NCI-H187 (cell line): ENCODE measurements at regions not wholly inside any gene's neighbourhood (a gene's known extent, or its start where the extent isn't known, plus 50 kb on each side); places are given as distances from the start of the nearest gene placed in this dataset.

Source experiments
- DNase-seq, 2 experiments: peaks; one replicate each; lab custom pipeline; 2025; lab: John Stamatoyannopoulos, UW

DNA sequence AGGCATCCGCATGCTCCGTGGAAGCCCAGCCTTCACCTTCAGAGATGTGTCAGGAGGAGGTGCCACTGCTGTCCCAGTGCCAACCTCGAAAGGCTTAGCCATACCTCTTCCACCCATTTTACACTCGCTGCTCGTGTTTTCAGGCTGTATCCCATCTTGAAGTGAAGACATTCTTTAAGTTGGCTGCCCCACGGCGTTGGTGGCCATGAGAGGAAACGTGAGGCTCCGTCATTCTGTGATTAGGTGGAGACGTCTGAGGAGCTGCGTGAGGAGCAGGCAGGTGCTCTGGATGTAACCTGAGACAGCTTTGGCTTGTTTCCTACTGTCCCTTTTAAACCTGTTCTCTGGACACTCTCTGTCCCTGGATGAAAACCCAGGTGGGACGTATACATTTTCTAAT lies 159.9 kb upstream of the RNF32 start:
- peak in 1 of 2 experiments; percentile 21 for DNase-seq

DNA sequence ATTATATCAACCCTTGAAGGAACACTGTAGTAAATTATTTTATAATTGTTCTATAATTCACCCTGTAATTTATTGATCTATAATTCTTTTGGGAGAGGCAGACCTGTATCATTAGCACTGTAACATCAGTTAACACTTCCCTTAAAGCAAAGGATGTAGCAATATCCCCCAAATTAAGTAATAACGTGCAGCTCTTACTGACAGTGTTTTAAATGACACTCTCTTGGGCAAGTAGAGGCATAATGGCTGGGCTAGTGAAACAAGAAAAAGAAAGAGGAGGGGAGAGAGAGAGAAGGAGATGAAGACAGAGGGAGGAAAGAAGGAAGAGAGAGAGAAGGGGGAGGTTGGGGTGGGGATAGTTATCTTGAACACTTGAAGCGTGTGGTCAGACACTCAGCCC lies 161.0 kb upstream of the RNF32 start:
- no peak for DNase-seq

DNA sequence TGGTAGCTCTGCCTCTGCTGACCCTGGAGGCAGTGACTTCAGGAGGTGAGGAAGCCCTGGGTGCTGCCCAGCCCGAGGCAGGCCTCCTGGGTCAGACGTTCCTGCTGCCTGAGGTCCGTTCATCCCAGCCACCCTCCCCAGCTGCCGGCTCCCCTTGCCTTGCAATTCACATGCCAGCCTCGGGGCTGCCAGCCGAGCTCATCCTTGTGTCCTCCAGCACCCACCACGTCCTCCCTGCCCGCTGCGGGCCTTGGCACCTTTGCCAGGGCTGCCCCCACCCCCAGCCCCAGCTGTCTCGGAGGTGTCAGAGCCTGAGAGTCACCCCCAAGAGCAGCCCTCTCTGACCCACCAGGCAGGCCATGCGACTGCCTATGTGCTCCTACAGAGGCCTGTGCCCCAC lies 162.1 kb upstream of the RNF32 start:
- DNase-seq, result no peak

DNA sequence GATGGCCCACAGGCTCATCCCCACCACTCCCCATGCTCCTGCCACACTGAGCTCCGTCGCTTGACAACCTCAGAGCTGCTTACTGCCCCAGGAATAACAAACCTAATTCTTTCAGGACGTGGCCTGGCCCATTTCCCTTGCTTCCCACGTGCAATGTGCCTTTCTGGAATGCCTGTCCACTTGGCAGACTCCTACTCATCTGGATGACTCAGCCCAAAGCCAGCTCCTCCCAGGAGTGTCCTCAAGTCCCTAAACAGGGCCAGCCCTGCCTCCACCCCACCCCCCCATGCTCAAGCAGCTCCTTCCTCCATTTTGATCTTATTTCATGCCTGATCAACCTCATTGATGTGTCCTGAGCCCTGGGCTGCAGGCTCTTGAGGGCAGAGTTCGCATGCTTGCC lies 164.9 kb upstream of the RNF32 start:
- DNase-seq, result no peak

DNA sequence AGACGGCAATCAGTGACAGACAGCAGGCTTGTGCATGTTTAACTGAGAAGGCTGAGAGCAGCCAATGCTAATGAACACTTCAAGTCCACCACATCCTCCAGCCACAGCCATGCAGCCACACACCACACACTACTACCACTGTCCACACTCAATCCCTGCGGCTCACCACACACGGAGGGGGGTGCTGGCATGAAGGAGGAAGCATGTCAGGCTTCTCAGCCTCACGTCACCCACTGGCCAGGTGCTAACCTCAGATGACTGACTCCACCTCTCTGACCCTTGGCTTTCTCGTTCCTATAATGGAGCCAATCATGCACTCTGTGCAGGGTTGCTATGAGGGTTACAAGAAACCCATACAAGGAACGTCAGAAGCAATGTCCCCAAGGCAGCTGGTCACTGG lies 165.4 kb upstream of the RNF32 start:
- DNase-seq, result no peak

DNA sequence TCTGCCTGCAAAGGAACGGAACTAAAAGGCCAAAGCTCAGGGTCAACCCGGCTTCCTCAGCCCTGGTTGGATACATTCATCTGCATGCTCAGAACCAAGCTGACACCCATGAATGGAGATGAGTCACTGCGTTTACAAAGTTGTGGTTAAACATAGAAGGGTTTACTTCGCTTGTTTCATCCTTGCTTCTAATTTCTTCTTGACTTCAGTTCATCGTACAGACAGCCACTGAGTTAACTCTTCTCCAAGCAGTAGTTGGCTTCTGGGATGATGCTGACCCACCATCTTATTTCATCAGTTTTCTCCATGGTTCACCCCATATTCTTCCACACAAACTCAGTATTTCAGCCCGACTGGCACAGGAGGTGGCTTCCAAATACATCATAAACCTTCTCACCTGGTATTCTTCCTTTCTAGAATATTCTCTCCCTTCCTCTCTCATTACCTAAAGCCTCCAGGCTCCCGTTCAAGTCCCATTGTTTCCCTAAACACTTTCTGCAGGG lies 166.3 kb upstream of the RNF32 start:
- no peak for DNase-seq

DNA sequence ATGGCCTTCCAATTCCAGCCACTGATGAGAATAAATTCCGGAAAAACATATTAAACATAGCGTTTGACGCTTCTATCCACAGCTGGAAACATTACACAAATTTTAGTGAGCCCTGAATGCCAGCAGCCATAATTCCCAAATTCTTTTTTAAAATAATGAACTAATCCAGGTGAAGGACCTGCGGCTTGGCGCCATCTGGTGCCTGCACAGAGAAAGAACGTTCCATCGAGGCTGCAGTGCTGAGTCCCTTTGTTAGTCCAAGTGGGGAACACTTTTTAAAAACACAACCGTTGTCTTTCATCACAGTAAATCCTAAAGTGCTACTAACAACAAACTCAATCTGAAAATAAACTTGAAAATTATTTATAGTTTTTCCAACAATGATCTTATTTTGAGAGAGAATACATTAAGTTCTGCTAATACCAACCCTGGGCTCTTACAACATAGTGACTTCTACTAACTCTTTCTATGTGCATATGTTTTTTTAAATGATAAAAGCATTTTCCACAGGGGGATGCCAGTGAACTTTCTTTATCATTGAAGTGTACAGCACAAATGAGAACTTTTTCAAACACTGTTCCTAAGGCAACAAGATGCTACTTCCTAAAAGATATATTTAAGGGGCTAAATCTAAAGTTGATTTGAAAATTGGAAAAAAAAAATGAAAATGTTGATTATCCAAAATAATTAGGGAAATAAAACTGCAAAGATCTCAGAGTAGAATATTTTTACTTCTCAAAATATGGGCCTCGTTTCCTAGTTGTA lies 166.9 kb upstream of the RNF32 start:
- DNase-seq, result peak; percentile 20 to 28

DNA sequence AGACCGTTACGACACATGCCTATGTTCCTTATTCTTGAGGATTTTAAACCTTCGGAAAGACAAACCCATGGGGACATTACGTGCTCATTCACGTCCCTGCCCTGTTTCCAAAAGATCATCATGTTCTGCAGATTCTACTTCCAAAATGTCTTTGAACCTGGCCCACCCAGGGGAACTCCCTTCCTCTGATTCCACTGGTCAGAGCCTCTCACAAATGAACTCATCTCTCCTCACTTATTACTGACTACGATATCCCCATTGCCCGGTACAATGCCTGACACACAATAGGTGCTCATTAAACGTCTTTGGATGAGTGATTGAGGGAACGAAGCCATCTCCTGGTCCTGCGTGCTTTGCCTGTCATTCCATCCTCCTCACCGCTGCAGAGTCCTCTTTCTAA lies 168.3 kb upstream of the RNF32 start:
- DNase-seq, result no peak

DNA sequence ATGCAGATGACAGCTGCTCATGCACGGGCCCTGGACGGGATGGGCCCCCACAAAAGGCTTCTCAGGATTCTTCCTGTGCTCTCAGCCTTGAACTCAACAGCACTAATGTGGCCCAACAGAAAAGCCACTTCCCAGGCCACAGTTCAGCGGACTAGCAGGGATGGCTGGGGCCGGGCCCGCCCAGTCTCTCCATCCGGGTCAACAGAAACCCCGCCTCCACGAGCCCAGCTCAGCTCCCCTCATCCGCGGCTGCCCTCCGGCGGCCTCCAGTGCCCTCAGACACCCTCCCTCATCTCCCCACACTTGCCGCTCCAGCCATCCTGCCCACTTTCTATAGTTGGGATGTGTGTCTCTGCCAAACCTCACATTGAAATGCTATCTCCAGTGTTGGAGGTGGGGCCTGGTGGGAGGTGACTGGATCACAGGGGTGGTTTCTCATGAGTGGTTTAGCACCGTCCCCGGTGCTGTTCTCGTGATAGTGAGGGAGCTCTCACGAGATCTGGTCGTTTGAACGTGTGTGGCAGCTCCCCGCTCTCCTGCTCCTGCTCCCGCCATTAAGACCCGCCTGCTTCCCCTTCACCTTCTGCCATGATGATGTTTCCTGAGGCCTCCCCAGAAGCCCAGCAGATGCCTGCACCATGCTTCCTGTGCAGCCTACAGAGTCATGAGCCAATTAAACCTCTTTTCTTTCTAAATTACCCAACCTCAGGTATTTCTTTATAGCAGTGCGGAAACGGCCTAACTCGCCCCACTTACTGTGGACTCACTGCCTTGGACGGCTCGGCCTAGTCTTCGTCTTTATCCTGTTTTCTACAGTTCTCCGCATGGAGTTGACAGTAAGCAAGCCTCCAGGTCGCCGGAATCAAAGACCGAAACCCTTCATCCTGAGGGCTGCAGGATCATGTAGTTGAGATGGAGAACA lies 169.9 kb upstream of the RNF32 start:
- DNase-seq, result no peak

DNA sequence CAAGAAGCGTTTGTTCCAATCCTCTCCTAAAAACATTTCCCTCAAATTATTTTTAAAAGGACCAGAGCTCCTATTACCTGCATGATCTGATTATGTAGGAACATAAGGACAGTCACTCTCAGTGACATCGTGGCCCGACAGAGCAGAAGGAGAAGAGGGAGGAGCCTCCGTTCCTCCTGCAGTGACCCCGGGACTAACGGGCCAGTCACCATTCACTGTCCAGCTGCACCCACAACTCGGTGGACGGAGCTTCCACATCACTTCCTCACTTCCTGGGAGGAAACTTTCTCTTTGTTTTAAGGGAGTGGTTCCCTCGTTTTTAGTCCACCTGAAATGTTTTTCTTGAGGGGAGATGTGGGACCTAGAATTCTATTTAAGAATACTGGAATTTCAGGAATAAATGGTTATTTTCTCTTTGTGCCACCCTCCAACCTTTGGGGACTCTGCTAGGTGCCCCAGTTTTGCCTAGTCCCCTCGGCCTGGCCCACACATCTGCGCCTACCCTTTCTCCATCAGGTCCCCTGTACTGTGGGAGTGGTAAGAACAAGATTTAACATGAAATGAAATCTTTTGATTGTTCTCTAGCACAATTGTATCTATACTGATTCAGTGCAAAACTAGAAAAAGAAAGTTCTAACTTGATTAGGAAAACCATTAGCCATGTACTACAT lies 173.5 kb upstream of the RNF32 start:
- no peak for DNase-seq

DNA sequence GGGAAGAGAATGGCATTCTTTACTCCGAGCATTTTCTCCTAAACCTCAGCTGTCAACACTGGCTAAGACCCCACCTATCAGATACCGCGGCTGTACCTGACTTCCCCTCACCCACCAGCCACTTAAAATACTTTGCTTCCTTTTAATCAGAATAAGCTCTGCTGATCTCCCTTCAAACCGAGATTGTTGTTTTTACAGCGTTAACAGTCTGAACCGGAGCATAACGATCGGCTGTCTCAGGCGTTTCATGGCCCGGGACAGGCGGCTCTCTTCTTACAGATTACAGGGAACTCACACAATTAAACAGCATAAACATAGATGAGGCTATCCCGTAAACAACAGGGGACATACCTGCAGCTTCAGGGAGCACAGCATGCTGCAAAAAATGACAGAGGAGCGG lies 174.3 kb upstream of the RNF32 start:
- DNase-seq, result no peak

DNA sequence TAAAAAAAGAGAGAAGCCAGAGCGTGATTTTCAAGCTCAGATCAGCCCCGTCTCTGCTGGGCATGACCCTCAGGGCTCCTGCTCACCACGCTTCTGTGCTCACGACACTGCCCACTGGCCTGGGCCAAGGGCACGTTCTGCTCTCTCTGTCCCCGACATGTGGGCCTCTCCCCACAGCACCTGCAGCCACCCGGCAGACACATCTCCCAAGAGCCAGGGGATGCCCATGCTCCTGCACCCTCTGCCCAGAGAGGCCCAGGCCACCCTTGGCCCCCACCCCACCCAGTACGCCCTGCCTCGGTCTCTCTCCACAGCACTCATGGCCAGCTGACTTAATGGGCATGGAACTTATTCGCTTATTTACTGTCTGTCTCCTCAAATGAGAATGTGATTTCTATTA lies 175.4 kb upstream of the RNF32 start:
- no peak for DNase-seq

DNA sequence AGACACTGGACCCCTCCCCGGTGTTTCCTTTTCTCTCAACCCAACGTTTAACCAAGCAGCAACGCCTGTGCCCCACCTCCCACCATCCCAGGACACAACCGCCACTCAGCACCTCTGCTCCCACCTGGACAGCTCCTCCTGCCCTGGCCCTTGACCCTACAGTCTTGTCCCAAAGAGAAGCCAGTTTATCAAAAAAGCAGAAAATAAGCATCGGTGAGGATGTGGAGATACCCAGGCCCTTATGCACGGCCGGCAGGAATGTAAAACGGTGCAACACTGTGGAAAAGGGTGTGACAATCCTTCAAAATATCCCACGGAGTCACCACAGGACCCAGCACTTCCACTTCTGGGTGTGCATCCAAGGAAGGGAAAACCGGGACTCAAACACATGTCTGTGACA lies 176.2 kb upstream of the RNF32 start:
- no peak for DNase-seq

DNA sequence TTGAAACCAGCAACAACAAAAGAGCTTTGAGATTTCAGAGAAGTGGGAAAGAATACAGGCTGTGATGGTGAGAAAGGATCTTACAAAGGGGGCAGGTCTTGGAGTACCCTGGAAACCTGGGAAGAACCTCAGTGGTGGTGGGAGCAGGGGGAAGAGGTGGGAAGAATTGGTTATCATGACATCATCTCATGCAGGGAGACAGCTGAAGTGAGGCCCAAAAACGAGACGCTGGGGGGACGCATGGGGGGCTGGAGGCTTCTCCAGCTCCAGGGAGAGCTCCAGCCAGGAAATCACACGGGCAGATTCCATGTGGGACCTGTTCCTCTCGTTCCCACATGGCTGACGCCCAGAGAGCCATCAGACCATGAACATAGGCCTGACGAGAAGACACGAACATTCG lies 177.3 kb upstream of the RNF32 start:
- DNase-seq, result no peak

DNA sequence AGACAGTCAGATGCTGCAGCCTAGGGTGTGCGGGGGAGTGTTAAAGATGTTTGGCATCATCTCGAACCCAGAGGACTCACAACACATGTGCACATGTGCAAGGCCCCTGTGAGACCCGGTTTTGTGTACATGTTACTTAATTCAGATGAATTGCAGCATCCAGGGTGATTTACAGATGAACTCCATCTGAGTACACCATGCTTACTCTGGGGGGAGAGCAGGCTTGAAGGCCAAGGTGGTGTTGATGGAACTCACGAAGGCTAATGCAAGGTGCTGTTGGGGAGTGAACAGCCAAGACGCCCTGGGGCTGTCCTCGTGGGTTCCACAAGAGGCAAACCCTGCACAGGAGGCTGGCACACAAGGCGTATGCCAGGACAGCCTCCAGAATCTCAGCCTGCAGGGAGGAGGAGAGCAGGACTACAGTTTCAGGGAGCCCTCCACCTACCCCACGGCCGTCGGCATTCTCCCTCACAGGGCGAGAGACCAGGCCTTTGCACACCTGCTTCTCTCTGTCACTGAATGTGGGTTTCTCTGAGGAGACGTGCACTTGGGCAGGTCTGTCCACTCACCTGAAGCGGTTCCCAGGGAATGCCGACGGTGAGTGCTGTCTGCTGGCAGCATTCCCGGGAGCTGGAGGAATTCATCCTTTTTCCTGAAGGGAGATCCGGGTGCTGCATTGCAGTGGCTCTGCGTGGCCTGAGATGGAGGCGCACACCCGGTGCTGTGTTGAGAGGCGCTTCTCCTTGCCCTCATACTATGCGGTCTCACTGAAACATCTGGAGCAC lies 178.5 kb upstream of the RNF32 start:
- no peak for DNase-seq

DNA sequence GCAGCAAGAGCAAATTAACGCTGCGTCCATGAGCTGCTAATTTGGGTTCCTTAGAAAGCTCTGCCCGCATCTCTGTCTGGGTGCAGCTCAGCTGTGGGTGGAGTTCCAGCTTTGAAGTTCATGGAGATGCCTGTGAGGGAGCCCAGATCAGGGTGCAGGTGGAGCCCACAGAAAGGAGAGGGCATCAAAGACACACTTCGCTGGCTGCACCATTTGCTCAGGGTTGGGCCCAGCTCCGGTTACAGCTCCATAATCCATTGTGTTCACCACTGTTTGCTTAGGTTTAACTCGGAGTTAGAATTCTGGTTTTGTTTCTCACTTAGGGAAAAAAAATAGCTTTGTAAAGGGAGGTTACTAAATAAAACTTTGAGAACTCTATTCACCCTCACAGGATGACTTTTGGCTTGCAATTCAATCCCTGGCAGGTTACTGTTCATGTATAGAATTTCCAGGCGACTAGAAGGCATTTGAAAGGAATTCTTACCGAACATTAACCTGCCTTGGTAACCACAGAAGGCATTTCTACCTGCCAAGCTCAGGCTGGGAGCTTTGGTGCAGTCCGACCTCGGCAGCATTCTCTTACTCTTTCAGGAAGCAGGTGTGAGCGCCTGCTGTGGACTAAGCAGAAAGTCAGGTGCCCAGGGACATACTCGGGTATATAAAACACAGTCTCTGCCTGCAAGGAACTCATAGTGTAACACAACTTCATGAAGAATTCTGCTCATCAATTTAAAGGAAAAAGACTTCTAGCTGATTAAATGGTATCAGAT lies 179.5 kb upstream of the RNF32 start:
- peak; percentile 41 to 50 for DNase-seq

DNA sequence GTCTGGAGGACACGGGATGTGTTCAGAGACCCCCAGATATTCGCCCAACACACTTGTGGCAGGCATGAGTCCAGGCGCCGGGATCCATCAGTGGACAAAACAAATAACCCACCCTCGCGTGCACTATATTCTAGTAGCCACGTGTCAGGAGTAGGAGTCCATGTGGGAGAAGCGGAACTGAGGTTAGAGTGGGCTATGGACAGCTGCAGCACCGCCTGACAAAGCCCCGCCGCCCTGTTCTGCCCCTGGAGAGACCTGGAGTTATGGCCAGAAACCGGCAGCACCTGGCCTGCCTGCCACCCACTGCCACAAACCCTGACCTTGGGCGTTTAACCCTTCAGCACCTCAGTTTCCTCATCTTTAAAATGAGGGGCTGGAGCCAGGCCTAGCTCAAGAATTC lies 181.0 kb upstream of the RNF32 start:
- DNase-seq, result no peak

DNA sequence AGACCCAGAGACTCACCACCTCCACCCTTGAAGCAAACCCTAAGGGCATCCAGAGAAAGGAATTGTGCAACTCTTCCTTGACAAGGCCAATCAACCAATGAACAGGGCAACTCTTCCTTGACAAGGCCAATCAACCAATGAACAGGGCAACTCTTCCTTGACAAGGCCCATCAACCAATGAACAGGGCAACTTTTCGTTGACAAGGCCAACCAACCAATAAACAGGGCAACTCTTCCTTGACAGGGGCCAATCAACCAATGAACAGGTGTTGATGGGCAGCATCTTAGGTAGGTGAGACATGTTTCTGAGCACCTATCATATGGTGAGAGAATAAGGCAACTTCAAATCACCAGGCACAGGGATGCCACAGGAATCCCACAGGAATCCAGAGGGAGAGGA lies 181.5 kb upstream of the RNF32 start:
- DNase-seq, result no peak

DNA sequence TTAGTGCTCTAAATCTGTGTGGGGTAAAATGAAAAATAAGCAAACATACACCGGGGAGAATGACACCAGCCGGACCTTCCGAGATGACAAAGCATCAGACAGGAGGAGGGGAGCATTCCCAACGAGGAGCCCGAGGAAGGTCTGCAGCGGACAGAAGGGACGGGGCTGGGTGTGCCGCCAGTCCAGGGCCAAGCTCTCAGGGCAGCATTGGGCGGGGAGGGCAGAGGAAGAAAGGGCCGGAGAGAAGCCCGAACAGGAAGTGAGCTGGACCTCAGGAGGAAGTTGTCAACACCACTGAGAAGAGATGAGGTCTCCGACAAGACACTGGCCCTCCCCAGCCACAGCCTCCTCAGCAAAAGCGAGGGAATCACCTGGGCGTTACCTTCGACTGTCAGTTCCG lies 182.6 kb upstream of the RNF32 start:
- DNase-seq, result no peak

DNA sequence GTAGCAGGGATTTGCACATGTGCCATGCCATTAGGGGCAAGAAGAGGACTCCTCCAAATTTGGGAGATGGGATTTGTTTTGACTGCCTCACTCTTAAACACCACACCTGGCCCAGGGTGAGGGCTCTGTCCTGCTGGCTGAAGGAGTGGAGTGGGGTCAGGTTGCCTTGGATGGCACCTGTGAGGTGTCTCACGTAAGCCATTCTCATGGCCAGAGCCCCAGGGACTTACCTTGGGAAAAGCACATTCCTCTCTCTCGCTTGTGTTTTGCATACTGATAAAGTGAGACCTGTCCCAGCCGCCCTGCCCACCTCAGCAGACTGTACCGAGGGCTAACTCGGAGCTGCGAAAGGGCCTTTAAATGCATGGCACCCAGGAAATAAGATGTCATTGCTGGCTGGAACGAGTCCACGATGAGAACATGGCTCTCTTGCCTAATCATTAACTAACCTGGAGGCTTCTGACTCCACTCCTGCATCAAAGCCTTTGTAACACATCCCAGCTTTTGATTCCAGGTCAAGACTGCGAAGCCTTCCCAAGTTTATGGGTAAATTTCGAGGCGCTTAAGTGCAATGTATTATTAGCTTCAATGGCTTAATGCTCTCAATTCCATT lies 184.0 kb upstream of the RNF32 start:
- no peak for DNase-seq

DNA sequence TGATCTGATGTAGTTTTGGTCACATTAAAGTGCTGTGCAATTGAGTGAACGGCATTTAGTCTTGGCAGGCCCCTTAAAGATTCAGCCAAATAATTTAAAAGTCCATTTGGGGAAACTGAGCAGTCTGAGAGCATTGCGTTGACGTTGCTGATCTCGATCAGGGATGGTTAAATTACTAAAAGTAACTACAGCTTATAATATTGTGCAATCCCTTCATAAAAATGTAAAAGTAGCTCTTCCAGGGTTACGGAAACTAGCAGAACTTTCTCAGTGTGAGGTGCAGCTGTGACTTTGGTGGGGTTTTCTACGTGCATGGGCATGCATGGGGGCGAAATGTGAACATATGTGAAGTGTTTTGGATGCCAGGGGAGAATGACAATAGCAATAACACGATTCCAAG lies 184.5 kb upstream of the RNF32 start:
- DNase-seq, result no peak
